RPMI7951 (cell line): ENCODE measurements at regions not wholly inside any gene's neighbourhood (a gene's known extent, or its start where the extent isn't known, plus 50 kb on each side); places are given as distances from the start of the nearest gene placed in this dataset.

Experiments
- DNase-seq: peaks from one replicate; pipeline ENCODE4 v3.0.0-alpha.2; 2012; ENCODE audit warnings: low read depth

DNA sequence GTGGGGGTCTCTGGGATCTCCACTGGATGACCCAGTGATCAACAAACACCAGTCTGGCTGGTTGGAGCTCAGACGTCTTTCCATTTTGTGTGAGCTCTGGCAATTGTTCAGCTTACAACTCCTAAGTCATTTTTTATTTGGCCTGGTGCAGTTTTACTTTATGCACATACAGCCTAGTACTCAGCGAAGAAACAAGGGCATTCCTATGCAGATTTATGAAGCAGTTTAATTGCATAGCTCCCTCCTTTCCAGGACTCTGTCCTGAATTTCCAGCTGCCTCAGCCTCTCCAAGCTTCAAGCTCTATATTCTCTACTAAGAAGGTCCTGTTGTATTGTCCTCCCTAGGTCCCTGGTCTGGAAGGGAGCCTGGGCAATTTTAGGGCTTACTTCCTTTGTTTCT is 145.6 kb upstream of the GALNT17 start:
- no peak for DNase-seq

DNA sequence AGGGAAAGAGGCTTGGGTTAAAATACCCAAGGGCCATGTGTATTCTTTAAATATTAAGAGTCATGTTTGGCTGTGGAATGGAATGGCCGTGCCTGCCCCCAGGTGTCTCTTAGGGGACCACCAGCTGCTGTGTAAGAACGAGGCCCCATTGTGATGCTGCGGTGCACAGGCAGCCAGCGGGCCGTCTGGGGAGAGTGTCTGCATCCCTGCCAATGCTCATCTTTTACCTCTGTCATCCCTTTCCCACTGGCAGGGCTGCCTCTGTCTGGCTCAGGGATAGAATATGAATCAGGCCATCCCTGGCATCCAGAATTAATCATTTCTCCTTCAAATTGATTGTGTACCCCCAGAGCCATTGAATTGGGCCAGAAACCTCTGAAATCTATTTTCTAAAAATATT is 137.8 kb upstream of the GALNT17 start:
- no peak for DNase-seq

DNA sequence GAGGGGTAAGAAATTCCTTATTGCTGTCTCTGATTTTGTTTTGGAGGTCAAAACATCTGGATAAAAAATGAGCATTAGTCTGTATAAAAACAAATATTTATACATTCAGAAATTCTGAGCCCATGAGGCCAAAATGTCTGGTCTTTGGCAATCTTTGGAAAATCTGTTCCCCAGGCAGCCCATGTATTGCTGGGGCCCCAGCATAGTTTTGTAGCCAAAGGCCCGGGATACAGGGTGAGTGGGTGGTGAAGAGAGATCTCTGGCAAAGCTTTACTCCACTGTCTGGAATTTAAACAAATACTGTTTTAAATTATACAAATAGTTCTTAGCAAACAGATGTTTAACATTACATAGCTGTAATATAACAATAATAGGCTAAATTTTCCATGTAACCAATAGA is 134.7 kb upstream of the GALNT17 start:
- no peak for DNase-seq

DNA sequence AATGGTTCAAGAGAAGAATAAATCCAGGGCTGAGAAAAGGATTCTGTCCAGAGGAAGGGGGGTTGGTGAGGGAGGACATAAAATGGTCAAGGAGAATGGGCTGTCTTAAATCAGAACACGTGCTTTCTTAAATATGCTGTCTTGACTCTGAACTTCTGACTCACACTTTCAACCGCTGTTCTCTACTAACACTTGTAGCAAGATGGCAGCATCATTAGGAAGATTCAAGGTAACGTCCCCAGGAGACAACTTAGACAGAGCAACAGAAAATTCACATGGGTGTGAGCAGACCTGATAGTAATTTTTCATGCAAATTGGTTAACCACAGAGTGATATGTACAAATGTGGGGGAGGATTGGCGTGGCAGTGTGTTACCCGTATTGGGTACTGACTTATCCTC is 126.8 kb upstream of the GALNT17 start:
- no peak for DNase-seq

GRCh38 chr7:71009636-71010035 is 122.3 kb upstream of the GALNT17 start:
- no peak for DNase-seq

- DNase-seq = no peak
Measured at GRCh38 chr7:71015252-71015900, 116.6 kb upstream of the GALNT17 start.

- DNase-seq = no peak
Measured at GRCh38 chr7:71016401-71016800, 115.5 kb upstream of the GALNT17 start.

GRCh38 chr7:71017602-71018001 is 114.3 kb upstream of the GALNT17 start:
- DNase-seq = no peak

DNA sequence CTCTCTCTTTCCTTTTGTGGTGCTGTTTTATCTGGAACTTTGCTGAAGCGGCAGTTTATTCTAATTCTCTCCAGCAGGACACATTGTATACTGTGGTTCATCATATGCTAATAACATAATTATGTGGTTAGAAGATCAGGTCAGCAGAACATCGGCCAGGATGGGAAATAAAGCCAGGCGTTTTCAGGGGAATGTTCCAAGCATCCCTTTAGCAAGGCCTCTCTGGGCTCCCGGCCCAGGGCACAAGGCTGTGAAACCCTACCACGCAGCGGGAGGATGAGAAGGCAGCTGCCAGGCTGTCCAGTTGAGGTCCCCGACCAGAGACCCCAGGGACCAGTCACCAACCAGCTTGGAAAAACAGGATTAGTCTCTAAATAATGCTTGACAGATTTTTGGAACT is 112.2 kb upstream of the GALNT17 start:
- DNase-seq = no peak

- DNase-seq = no peak
Measured at GRCh38 chr7:71021131-71021530, 110.8 kb upstream of the GALNT17 start.

DNA sequence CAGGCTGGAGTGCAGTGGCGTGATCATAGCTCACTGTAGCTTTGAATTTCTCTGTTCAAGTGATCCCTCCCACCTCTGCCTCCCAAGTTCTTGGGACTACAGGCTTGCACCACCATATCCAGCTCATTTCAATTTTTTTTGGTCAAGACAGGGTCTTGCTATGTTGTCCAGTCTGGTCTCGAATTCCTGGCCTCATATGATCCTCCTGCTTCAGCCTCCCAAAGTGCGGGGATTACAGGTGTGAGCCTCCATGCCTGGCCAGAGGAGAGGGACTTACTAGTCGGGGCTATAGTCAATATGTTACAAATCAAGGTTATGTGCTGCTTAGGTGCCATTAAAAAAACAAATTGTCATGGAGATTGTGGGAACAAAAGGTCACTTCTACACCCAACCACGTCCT is 105.3 kb upstream of the GALNT17 start:
- DNase-seq = no peak

DNA sequence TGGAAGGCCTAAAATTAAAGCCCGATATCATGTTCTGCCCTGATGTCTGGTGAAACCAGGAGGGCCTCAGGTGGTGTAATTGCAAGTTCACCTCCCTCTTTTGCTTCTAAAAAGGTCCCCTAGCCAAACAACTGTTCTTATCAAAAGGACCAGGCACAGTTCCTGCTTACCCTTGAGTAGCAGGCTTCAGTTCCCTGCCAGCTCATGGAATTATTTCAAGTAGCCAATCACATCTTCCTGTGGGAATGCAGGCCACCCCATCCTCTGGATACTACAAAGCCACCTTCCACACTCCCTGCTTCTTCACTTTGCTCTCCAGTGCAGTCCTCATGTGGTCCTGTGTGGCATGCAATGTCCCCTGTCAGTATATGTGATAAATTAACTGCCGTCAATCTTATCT is 97.7 kb upstream of the GALNT17 start:
- no peak for DNase-seq

DNA sequence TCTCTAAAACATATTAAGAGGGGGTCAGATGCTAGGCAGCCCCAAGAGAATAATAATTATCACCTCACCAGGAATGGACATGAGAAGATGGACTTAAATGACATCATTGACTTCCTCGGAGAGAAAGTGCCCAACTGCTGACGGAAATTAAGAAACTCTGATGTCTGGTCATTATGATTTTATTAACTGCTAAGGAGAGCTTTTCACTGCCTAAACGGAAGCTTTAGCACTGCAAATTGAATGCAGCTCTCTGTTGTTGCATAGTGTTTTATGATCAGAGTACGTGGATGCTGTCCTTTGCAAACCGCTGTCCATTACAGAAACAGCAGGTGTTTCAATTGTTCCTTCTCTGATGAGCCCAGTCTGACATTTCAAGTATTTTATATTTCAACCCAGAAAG is 89.4 kb upstream of the GALNT17 start:
- no peak for DNase-seq

- DNase-seq = no peak
Measured at GRCh38 chr7:71050492-71050891, 81.5 kb upstream of the GALNT17 start.

GRCh38 chr7:71055504-71055903 is 76.4 kb upstream of the GALNT17 start:
- no peak for DNase-seq

DNA sequence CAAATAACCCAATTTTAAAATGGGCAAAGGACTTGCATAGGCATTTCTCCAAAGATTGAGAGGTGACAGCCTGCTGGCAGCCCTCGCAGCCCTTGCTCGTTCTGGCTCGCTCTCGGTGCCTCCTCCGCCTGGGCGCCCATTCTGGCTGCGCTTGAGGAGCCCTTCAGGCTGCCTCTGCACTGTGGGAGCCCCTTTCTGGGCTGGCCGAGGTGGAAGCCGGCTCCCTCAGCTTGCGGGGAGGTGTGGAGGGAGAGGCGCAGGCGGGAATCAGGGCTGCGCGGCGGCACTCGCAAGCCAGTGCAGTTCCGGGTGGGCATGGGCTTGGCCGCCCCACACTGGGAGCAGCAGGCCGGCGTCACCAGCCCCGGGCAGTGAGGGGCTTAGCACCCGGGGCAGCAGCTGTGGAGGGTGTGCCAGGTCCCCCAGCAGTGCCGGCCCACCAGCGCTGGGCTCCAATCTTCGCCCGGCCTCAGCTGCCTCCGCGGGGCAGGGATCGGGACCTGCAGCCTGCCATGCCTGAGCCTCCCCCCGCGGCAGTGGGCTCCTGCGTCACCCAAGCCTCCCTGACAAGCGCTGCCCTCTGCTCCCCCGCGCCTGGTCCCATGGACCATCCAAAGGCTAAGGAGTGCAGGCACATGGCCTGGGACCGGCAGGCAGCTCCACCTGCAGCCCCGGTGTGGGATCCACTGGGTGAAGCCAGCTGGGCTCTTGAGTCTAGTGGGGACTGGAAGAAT is 54.0 kb upstream of the GALNT17 start:
- no peak for DNase-seq
